ENCODE measurements at regions not wholly inside any gene's neighbourhood (a gene's known extent, or its start where the extent isn't known, plus 50 kb on each side); places are given as distances from the start of the nearest gene placed in this dataset.
"Not testable (repeated sequence)": the region's sequence is repeated elsewhere in the genome, so short reads cannot be mapped to it uniquely, and the experiment has no call there.

- no peak for DNase-seq
These were observed 351.8 kb downstream of the ZNF326 start for GRCh38 chr1:90346757-90347156.

- DNase-seq: no peak
These were observed 351.4 kb downstream of the ZNF326 start for GRCh38 chr1:90346349-90346748.

GRCh38 chr1:90344963-90345730, 350.2 kb downstream of the ZNF326 start:
- no peak for DNase-seq

GRCh38 chr1:90341516-90341915, 346.6 kb downstream of the ZNF326 start:
- DNase-seq: no peak

- DNase-seq: no peak
These were observed 345.7 kb downstream of the ZNF326 start for GRCh38 chr1:90340606-90341005.

GRCh38 chr1:90339811-90340210, 344.9 kb downstream of the ZNF326 start:
- DNase-seq: no peak

GRCh38 chr1:90336552-90337324, 341.8 kb downstream of the ZNF326 start:
- DNase-seq: no peak

GRCh38 chr1:90335558-90335957, 340.6 kb downstream of the ZNF326 start:
- no peak for DNase-seq

GRCh38 chr1:90334137-90334536, 339.2 kb downstream of the ZNF326 start:
- no peak for DNase-seq

- DNase-seq: no peak
These were observed 330.3 kb downstream of the ZNF326 start for GRCh38 chr1:90325168-90325567.

GRCh38 chr1:90322186-90322585, 327.3 kb downstream of the ZNF326 start:
- no peak for DNase-seq

GRCh38 chr1:90319918-90320317, 325.0 kb downstream of the ZNF326 start:
- no peak for DNase-seq

GRCh38 chr1:90318431-90318830, 323.5 kb downstream of the ZNF326 start:
- DNase-seq: no peak

- no peak for DNase-seq
These were observed 322.7 kb downstream of the ZNF326 start for GRCh38 chr1:90317628-90318027.

GRCh38 chr1:90314533-90314932, 319.6 kb downstream of the ZNF326 start:
- no peak for DNase-seq

- no peak for DNase-seq
These were observed 318.9 kb downstream of the ZNF326 start for GRCh38 chr1:90313778-90314177.

GRCh38 chr1:90309806-90310205, 314.9 kb downstream of the ZNF326 start:
- DNase-seq: no peak

- no peak for DNase-seq
These were observed 313.5 kb downstream of the ZNF326 start for GRCh38 chr1:90308421-90308820.

GRCh38 chr1:90305577-90305976, 310.7 kb downstream of the ZNF326 start:
- DNase-seq: no peak

- no peak for DNase-seq
These were observed 301.4 kb downstream of the ZNF326 start for GRCh38 chr1:90296327-90296726.

- no peak for DNase-seq
These were observed 300.6 kb downstream of the ZNF326 start for GRCh38 chr1:90295534-90295933.

- DNase-seq: no peak
These were observed 296.7 kb downstream of the ZNF326 start for GRCh38 chr1:90291431-90292216.

- no peak for DNase-seq
These were observed 287.9 kb downstream of the ZNF326 start for GRCh38 chr1:90282811-90283210.

GRCh38 chr1:90281886-90282285, 287.0 kb downstream of the ZNF326 start:
- not testable (repeated sequence) for DNase-seq

All from stimulated activated CD4-positive, alpha-beta T cell treated with anti-CD3 and anti-CD28 coated beads, Interleukin-2, amount 100 ng/mL, for 24 hours (primary cell).